H1 (cell line): ENCODE measurements at regions not wholly inside any gene's neighbourhood (a gene's known extent, or its start where the extent isn't known, plus 50 kb on each side); places are given as distances from the start of the nearest gene placed in this dataset.
A peak's percentile ranks its signal among the peaks of the same experiment; 100 is the strongest.

Experiments
- CTCF ChIA-PET: fragments of 300-600 bp; sonication (Branson Sonifier 250); formaldehyde crosslinking; loops from one replicate; lab custom pipeline; 2021; ENCODE audit not compliant: partially characterized antibody; lab: Charles Lee
- POLR2A ChIA-PET: fragments of 300-600 bp; sonication (Branson Sonifier 250); formaldehyde crosslinking; loops from one replicate; lab custom pipeline; 2021; ENCODE audit warnings: inconsistent platforms; ENCODE audit not compliant: partially characterized antibody; lab: Charles Lee
- DNase-seq, 2 experiments: peaks; one replicate each; pipeline versions ENCODE4 v3.0.0 to v3.0.0-alpha.2; 2010 to 2022; ENCODE audit warnings: low spot score in 2 of 2, low read depth in 1 of 2, mixed read lengths in 1 of 2
- FAIRE-seq: peaks from 2 replicates; lab custom pipeline; 2011; peaks lifted over from hg19 to GRCh38; lab: Jason Lieb, UNC
- H2AFZ ChIP-seq: 2 replicates; pipeline ENCODE4 v1.8.1; 2012; ENCODE audit warnings: low read length, inconsistent platforms
- H2AK5ac ChIP-seq: 2 replicates; pipeline ENCODE4 v1.6.1; 2013; ENCODE audit warnings: low read depth, low read length
- H2BK120ac ChIP-seq: replicated peaks from 2 replicates; pipeline ENCODE3; 2013; ENCODE audit warnings: low read depth, low read length, inconsistent platforms
- H2BK12ac ChIP-seq: 2 replicates; pipeline ENCODE4 v1.6.1; 2013; ENCODE audit warnings: low read depth, low read length
- H2BK15ac ChIP-seq: 2 replicates; pipeline ENCODE4 v1.6.1; 2013; ENCODE audit warnings: low read length
- H2BK20ac ChIP-seq: 2 replicates; pipeline ENCODE4 v1.6.1; 2013; ENCODE audit warnings: low read length
- H2BK5ac ChIP-seq: 2 replicates; pipeline ENCODE4 v1.6.1; 2013; ENCODE audit warnings: low read depth, low read length
- H3K14ac ChIP-seq: 2 replicates; pipeline ENCODE4 v1.6.1; 2013; ENCODE audit warnings: inconsistent platforms; ENCODE audit not compliant: insufficient read length
- H3K18ac ChIP-seq: 2 replicates; pipeline ENCODE4 v1.6.1; 2013; ENCODE audit warnings: low read length; ENCODE audit errors: extremely low read depth
- H3K23ac ChIP-seq: 2 replicates; pipeline ENCODE4 v1.6.1; 2013; ENCODE audit warnings: inconsistent platforms; ENCODE audit not compliant: insufficient read length
- H3K23me2 ChIP-seq: 2 replicates; pipeline ENCODE4 v1.6.1; 2013; ENCODE audit warnings: low read depth, low read length
- H3K27ac ChIP-seq: 2 replicates; pipeline ENCODE4 v1.6.1; 2011; ENCODE audit warnings: low read depth, low read length, inconsistent platforms
- H3K27me3 ChIP-seq, 4 experiments: replicated peaks in 1 of 4; 1 replicate in 1 of 4; 2 replicates in 3 of 4; pipeline versions ENCODE4 v1.6.1 to v1.8.1; 2011 to 2013; ENCODE audit warnings: low read length in 3 of 4, mild to moderate bottlenecking in 3 of 4, inconsistent platforms in 2 of 4, mixed read lengths in 2 of 4, moderate library complexity in 1 of 4; ENCODE audit not compliant: control insufficient read depth in 3 of 4, insufficient read depth in 3 of 4; ENCODE audit errors: extremely low read depth in 1 of 4
- H3K36me3 ChIP-seq, 4 experiments: 2 replicates each; pipeline versions ENCODE4 v1.6.1 to v1.8.1; 2011 to 2013; ENCODE audit warnings: mild to moderate bottlenecking in 4 of 4, low read length in 3 of 4, moderate library complexity in 2 of 4, control low read depth in 1 of 4, inconsistent platforms in 1 of 4; ENCODE audit not compliant: insufficient read depth in 4 of 4, control insufficient read depth in 2 of 4
- H3K4ac ChIP-seq: replicated peaks from 2 replicates; pipeline ENCODE3; 2013; ENCODE audit warnings: low read length, low read depth, mixed read lengths, inconsistent platforms; ENCODE audit not compliant: insufficient read length
- H3K4me1 ChIP-seq, 4 experiments: replicated peaks in 1 of 4; 1 replicate in 1 of 4; 2 replicates in 3 of 4; pipeline versions ENCODE4 v1.6.1 to v1.8.1; 2011 to 2013; ENCODE audit warnings: low read length in 3 of 4, inconsistent platforms in 2 of 4, mixed read lengths in 1 of 4; ENCODE audit not compliant: insufficient read depth in 4 of 4, control insufficient read depth in 3 of 4
- H3K4me2 ChIP-seq, 2 experiments: 2 replicates each; pipeline versions ENCODE4 v1.6.1 to v1.8.1; 2011 to 2013; ENCODE audit warnings: low read depth in 2 of 2, low read length in 2 of 2, control low read depth in 1 of 2, inconsistent platforms in 1 of 2, mild to moderate bottlenecking in 1 of 2; ENCODE audit not compliant: insufficient read depth in 1 of 2
- H3K4me3 ChIP-seq, 4 experiments: fragments of 200-600, 300-600 bp in 1 of 4; sonication (generic), shearing (Covaris generic), sonication (Bioruptor Twin) in 1 of 4; 2 replicates each; pipeline versions ENCODE4 v1.5.1 to v1.8.1; 2011 to 2016; ENCODE audit warnings: low read length in 4 of 4, low read depth in 3 of 4, control low read depth in 2 of 4, inconsistent platforms in 2 of 4, mild to moderate bottlenecking in 2 of 4, mixed read lengths in 1 of 4, moderate library complexity in 1 of 4; ENCODE audit not compliant: insufficient read depth in 2 of 4; ENCODE audit errors: extremely low read depth in 1 of 4
- H3K56ac ChIP-seq: replicated peaks from 2 replicates; pipeline ENCODE3; 2013; ENCODE audit warnings: low read depth, mild to moderate bottlenecking, mixed read lengths, low read length, inconsistent platforms; ENCODE audit not compliant: insufficient read length
- H3K79me1 ChIP-seq: 2 replicates; pipeline ENCODE4 v1.6.1; 2013; ENCODE audit warnings: low read depth, low read length, control low read depth
- H3K79me2 ChIP-seq, 2 experiments: 2 replicates each; pipeline versions ENCODE4 v1.6.1 to v1.8.1; 2012 to 2013; ENCODE audit warnings: low read length in 2 of 2, mild to moderate bottlenecking in 2 of 2, inconsistent platforms in 1 of 2; ENCODE audit not compliant: insufficient read depth in 2 of 2, control insufficient read depth in 1 of 2
- H3K9ac ChIP-seq, 4 experiments: replicated peaks in 1 of 4; 1 replicate in 1 of 4; 2 replicates in 3 of 4; pipeline versions ENCODE4 v1.6.1 to v1.8.1; 2011 to 2013; ENCODE audit warnings: low read depth in 3 of 4, low read length in 3 of 4, control low read depth in 2 of 4, mild to moderate bottlenecking in 2 of 4, moderate library complexity in 2 of 4, inconsistent platforms in 1 of 4; ENCODE audit errors: extremely low read depth in 1 of 4
- H3K9me3 ChIP-seq, 2 experiments: 2 replicates each; pipeline versions ENCODE4 v1.6.1 to v1.8.1; 2012 to 2013; ENCODE audit warnings: mild to moderate bottlenecking in 2 of 2, moderate library complexity in 2 of 2, control low read depth in 1 of 2, inconsistent platforms in 1 of 2, low read depth in 1 of 2, low read length in 1 of 2, mixed read lengths in 1 of 2; ENCODE audit not compliant: insufficient read depth in 2 of 2
- H4K20me1 ChIP-seq, 2 experiments: replicated peaks in 1 of 2; 2 replicates each; pipeline versions ENCODE3 to v1.8.1; 2011 to 2013; ENCODE audit warnings: inconsistent platforms in 2 of 2, low read length in 2 of 2, mild to moderate bottlenecking in 1 of 2; ENCODE audit not compliant: insufficient read depth in 2 of 2, control insufficient read depth in 1 of 2
- H4K5ac ChIP-seq: 2 replicates; pipeline ENCODE4 v1.6.1; 2013; ENCODE audit warnings: low read length, low read depth, mixed read lengths, inconsistent platforms; ENCODE audit not compliant: insufficient read length
- H4K8ac ChIP-seq: 2 replicates; pipeline ENCODE4 v1.8.0; 2013; ENCODE audit warnings: mild to moderate bottlenecking, moderate library complexity, low read length, inconsistent platforms; ENCODE audit not compliant: insufficient read depth; ENCODE audit errors: extremely low read depth
- H4K91ac ChIP-seq: replicated peaks from 2 replicates; pipeline ENCODE3; 2013; ENCODE audit warnings: low read length, mixed read lengths, inconsistent platforms; ENCODE audit not compliant: insufficient read length
- BACH1 ChIP-seq: IDR thresholded peaks from 2 replicates; pipeline ENCODE4 v1.6.1; 2012; ENCODE audit warnings: low read length, improper control_type of control experiment
- NANOG ChIP-seq: IDR thresholded peaks from 2 replicates; pipeline ENCODE4 v1.6.1; 2011; ENCODE audit warnings: low read length, low read depth, mild to moderate bottlenecking, inconsistent platforms; ENCODE audit not compliant: insufficient read depth, poor library complexity, severe bottlenecking
- RAD21 ChIP-seq, 2 experiments: IDR thresholded peaks in 1 of 2; conservative IDR thresholded peaks in 1 of 2; 2 replicates each; pipeline ENCODE4 v1.6.1; 2011; ENCODE audit warnings: low read depth in 2 of 2, low read length in 2 of 2, improper control_type of control experiment in 1 of 2, inconsistent platforms in 1 of 2, mild to moderate bottlenecking in 1 of 2, moderate library complexity in 1 of 2
- WGBS, 2 experiments: shearing (Covaris generic) in 1 of 2; methylation state at CpG; one replicate each; pipeline versions ENCODE4 v1.1.6 to v1.1.7; 2013 to 2015; ENCODE audit warnings: low lambda C conversion rate in 2 of 2, mixed read lengths in 2 of 2, inconsistent platforms in 1 of 2, low coverage in 1 of 2, missing lambda C conversion rate in 1 of 2; ENCODE audit not compliant: insufficient replicate concordance in 2 of 2, insufficient coverage in 1 of 2, insufficient read length in 1 of 2; ENCODE audit errors: extremely low coverage in 1 of 2, missing lambda C conversion rate in 1 of 2; 5-methylcytosine and 5-hydroxymethylcytosine counted together
- TF ChIP-seq, protein P1 (sequence below), 3 experiments: IDR thresholded peaks; 1 replicate in 2 of 3; 2 replicates in 1 of 3; pipeline versions ENCODE4 v1.5.1 to v1.6.1; 2011; ENCODE audit warnings: low read length in 3 of 3, mild to moderate bottlenecking in 3 of 3, inconsistent platforms in 2 of 3, low read depth in 1 of 3, moderate library complexity in 1 of 3; ENCODE audit not compliant: insufficient read depth in 1 of 3; ENCODE audit errors: control extremely low read depth in 1 of 3

DNA sequence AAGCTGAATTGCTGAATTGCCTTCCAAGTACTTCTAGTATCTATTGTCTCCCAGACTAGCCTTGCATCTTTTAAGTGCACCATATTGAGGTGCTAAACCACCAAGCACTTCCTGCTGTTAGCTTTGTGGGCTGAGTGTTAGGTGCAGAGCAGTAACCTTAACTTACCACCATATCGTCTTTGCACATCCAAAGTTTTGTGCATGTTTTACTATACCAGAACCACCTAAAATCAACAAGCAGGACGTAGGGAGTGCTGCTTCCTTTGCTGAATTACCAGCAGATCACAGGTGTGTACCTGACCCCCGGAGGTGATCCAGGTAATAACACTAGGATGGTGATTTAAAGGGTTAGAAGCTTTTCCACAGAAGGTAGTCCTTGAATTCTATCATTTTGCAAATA lies 359.9 kb upstream of the HNRNPA3 start:
- Histone ChIP-seq H3K4me2 (peak overlapping the region; percentile 2 to 54; a peak in 2 of 4 replicates), H2BK12ac (no peak overlapping the region), H3K4me3 (no peak overlapping the region), H4K8ac (no peak overlapping the region), H2AFZ (0 out of 2 replicates have a peak overlapping the region, but pooled peaks have one; percentile 72), H2BK15ac (no peak overlapping the region), H3K79me2 (no peaks in the 10 kb centered on the region), H3K9me3 (no peaks in the 10 kb centered on the region), H3K4ac (no peak overlapping the region), H4K5ac (no peak overlapping the region), H3K79me1 (no peaks in the 10 kb centered on the region), H2BK20ac (no peak overlapping the region; the same call in 1 of the 2 replicates), H3K18ac (no peak overlapping the region), H3K36me3 (no peaks in the 10 kb centered on the region), H2BK120ac (no peak overlapping the region), H4K91ac (no peak overlapping the region), H3K9ac (no peak overlapping the region), H3K27me3 (no peaks in the 10 kb centered on the region), H2AK5ac (no peak overlapping the region), H3K56ac (no peak overlapping the region), H3K27ac (no peak overlapping the region), H2BK5ac (0 out of 2 replicates have a peak overlapping the region, but pooled peaks have one; percentile 13), H3K4me1 (peaks cover 0 to 6% (median 2%) of the 10 kb centered on the region in 4 experiments; a peak in 2 of 7 replicates), H3K23ac (no peak overlapping the region), H3K23me2 (no peaks in the 10 kb centered on the region), H3K14ac (no peak overlapping the region), H4K20me1 (no peaks in the 10 kb centered on the region)
- DNase-seq, result peak in 1 of 2 experiments; percentile 52
- CTCF ChIA-PET, result interaction anchor here (0.6 to 1.5 kb wide), 10 partner anchors 8 to 713 kb away, joined by 3 to 6 read pairs (median 4); no protein-coding TSS in a partner anchor
- 37% methylated on average over 3 of the region's 3 CpGs; no CpG with 5 or more reads in 1 of the 2 experiments for WGBS, 2 experiments
- POLR2A ChIA-PET, result interaction anchor here (0.9 kb wide), 1 partner anchor 199 kb away, joined by 3 read pairs; no protein-coding TSS in a partner anchor
- peak; percentile 93 for FAIRE-seq
- TF ChIP-seq RAD21 (IDR thresholded peaks at IDR 0.05 in 1 of 2, conservative IDR thresholded peaks at IDR 0.05 in 1 of 2; ENCODE audit: low read depth in 2 of 2, low read length in 2 of 2) (peak; percentile 48 to 52), NANOG (peak; percentile 49), BACH1 (no peak)
- TF ChIP-seq, protein P1, sequence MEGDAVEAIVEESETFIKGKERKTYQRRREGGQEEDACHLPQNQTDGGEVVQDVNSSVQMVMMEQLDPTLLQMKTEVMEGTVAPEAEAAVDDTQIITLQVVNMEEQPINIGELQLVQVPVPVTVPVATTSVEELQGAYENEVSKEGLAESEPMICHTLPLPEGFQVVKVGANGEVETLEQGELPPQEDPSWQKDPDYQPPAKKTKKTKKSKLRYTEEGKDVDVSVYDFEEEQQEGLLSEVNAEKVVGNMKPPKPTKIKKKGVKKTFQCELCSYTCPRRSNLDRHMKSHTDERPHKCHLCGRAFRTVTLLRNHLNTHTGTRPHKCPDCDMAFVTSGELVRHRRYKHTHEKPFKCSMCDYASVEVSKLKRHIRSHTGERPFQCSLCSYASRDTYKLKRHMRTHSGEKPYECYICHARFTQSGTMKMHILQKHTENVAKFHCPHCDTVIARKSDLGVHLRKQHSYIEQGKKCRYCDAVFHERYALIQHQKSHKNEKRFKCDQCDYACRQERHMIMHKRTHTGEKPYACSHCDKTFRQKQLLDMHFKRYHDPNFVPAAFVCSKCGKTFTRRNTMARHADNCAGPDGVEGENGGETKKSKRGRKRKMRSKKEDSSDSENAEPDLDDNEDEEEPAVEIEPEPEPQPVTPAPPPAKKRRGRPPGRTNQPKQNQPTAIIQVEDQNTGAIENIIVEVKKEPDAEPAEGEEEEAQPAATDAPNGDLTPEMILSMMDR (IDR thresholded peaks at IDR 0.05; ENCODE audit: control extremely low read depth in 1 of 3, insufficient read depth in 1 of 3, low read depth in 1 of 3, low read length in 3 of 3), result peak in 2 of 3 experiments; percentile 18 to 43; a peak in 2 of 4 replicates
